Naive thymus-derived CD4-positive, alpha-beta T cell (primary cell): ENCODE measurements at regions not wholly inside any gene's neighbourhood (a gene's known extent, or its start where the extent isn't known, plus 50 kb on each side); places are given as distances from the start of the nearest gene placed in this dataset.

ENCODE experiments used
- ATAC-seq: fragments of 150-1000 bp; cut with Tn5 transposase; 2 replicates; pipeline ENCODE4 v1.10.0; 2021; ENCODE audit warnings: mild to moderate bottlenecking, moderate library complexity
- CTCF ChIA-PET: fragments of 350-600 bp; sonication (Branson Sonifier 250); formaldehyde crosslinking; loops from one replicate; lab custom pipeline; 2021; ENCODE audit warnings: antibody characterized with exemption; lab: Charles Lee
- POLR2A ChIA-PET: fragments of 350-600 bp; sonication (Branson Sonifier 250); formaldehyde crosslinking; loops from one replicate; lab custom pipeline; 2021; ENCODE audit warnings: antibody characterized with exemption, inconsistent platforms; lab: Charles Lee
- DNase-seq, 9 donors: peaks; one replicate each; pipeline versions ENCODE4 v3.0.0 to v3.0.0-alpha.2; 2020 to 2022; ENCODE audit warnings: mixed read lengths in 1 of 9
- H3K27ac ChIP-seq: one replicate; pipeline ENCODE4 v1.7.0; 2013; ENCODE audit warnings: mild to moderate bottlenecking, low read depth, low read length, moderate library complexity
- H3K27me3 ChIP-seq, 2 donors: one replicate each; pipeline ENCODE4 v1.7.0; 2013; ENCODE audit warnings: low read length in 2 of 2, mild to moderate bottlenecking in 2 of 2, moderate library complexity in 2 of 2; ENCODE audit not compliant: control insufficient read depth in 2 of 2, insufficient read depth in 2 of 2
- H3K36me3 ChIP-seq, 3 experiments: 1 replicate in 2 of 3; 2 replicates in 1 of 3; pipeline ENCODE4 v1.7.0; 2013; ENCODE audit warnings: low read length in 3 of 3, mild to moderate bottlenecking in 3 of 3, moderate library complexity in 1 of 3; ENCODE audit not compliant: insufficient read depth in 3 of 3, control insufficient read depth in 2 of 3
- H3K4me1 ChIP-seq, 2 donors: one replicate each; pipeline ENCODE4 v1.7.0; 2013; ENCODE audit warnings: low read length in 2 of 2, mild to moderate bottlenecking in 2 of 2, moderate library complexity in 1 of 2; ENCODE audit not compliant: control insufficient read depth in 2 of 2, insufficient read depth in 2 of 2
- H3K4me3 ChIP-seq: 2 replicates; pipeline ENCODE4 v1.7.0; 2013; ENCODE audit warnings: mild to moderate bottlenecking, low read length
- H3K9me3 ChIP-seq, 3 experiments: 1 replicate in 2 of 3; 2 replicates in 1 of 3; pipeline ENCODE4 v1.7.0; 2013; ENCODE audit warnings: low read length in 3 of 3; ENCODE audit not compliant: control insufficient read depth in 2 of 3
- H3K27ac Mint-ChIP-seq, 9 donors: one replicate each; pipeline ENCODE4 v1.8.0; 2020 to 2022; ENCODE audit warnings: mixed read lengths in 9 of 9, mild to moderate bottlenecking in 8 of 9, moderate library complexity in 5 of 9, inconsistent platforms in 2 of 9
- H3K27me3 Mint-ChIP-seq, 5 donors: one replicate each; pipeline ENCODE4 v1.8.0; 2021 to 2022; ENCODE audit warnings: mixed read lengths in 5 of 5, mild to moderate bottlenecking in 1 of 5
- H3K36me3 Mint-ChIP-seq, 5 donors: one replicate each; pipeline ENCODE4 v1.8.0; 2020 to 2022; ENCODE audit warnings: mixed read lengths in 5 of 5, mild to moderate bottlenecking in 3 of 5, inconsistent platforms in 1 of 5
- H3K4me1 Mint-ChIP-seq, 7 donors: one replicate each; pipeline ENCODE4 v1.8.0; 2020 to 2022; ENCODE audit warnings: mixed read lengths in 7 of 7, mild to moderate bottlenecking in 3 of 7, inconsistent platforms in 1 of 7
- H3K4me3 Mint-ChIP-seq, 10 donors: one replicate each; pipeline ENCODE4 v1.8.0; 2020 to 2022; ENCODE audit warnings: mild to moderate bottlenecking in 10 of 10, mixed read lengths in 10 of 10, moderate library complexity in 6 of 10, inconsistent platforms in 2 of 10
- H3K9me3 Mint-ChIP-seq, 11 donors: one replicate each; pipeline ENCODE4 v1.8.0; 2020 to 2022; ENCODE audit warnings: mixed read lengths in 11 of 11, mild to moderate bottlenecking in 4 of 11, inconsistent platforms in 1 of 11, moderate library complexity in 1 of 11
- intact Hi-C, 2 donors: fragments of 100-400 bp; cut with micrococcal nuclease; formaldehyde crosslinking; loops; one replicate each; pipeline ENCODE4 v1.15.1; 2023

GRCh38 chr4:23741681-23742191, 148.1 kb downstream of the PPARGC1A start:
- peaks cover 0 to 6% (median 0%) of the 10 kb centered on the region in 11 donors for H3K9me3 Mint-ChIP-seq
- H3K27me3 ChIP-seq = no peaks in the 10 kb centered on the region
- H3K9me3 ChIP-seq = no peaks in the 10 kb centered on the region
- ATAC-seq (no peak), DNase-seq (no peak)
- H3K36me3 ChIP-seq = no peaks in the 10 kb centered on the region
- intact Hi-C loops = no loop called here
- H3K27ac Mint-ChIP-seq = no peak overlapping the region
- H3K4me1 Mint-ChIP-seq = no peaks in the 10 kb centered on the region
- no peaks in the 10 kb centered on the region for H3K36me3 Mint-ChIP-seq
- H3K4me1 ChIP-seq = no peaks in the 10 kb centered on the region
- H3K4me3 ChIP-seq = no peak overlapping the region
- H3K27me3 Mint-ChIP-seq = no peaks in the 10 kb centered on the region
- CTCF ChIA-PET = no interaction called here
- no peak overlapping the region for H3K4me3 Mint-ChIP-seq
- POLR2A ChIA-PET = no interaction called here
- H3K27ac ChIP-seq = no peak overlapping the region

GRCh38 chr4:23737571-23737970, 152.3 kb downstream of the PPARGC1A start:
- no peak overlapping the region for H3K4me3 Mint-ChIP-seq
- no peaks in the 10 kb centered on the region for H3K27me3 Mint-ChIP-seq

DNA sequence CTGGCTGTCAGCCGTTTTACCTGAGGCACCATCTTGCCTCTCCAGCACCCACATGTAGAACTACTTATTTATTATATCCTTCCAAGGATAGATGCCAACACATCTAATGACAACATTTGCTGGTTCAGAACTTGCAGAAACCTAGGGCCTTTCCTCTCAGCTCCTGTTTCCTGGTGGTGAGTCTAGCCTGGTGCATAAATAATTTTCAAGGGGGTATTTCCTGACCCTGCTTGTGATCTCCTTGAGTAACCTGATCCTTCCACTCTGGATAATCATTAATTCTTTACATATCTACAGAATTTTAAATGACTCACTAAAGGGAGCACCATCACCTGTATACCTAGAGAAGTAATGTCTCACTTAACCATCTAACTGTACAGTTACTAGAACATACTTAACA, 153.4 kb downstream of the PPARGC1A start:
- no peaks in the 10 kb centered on the region for H3K36me3 Mint-ChIP-seq
- no peaks in the 10 kb centered on the region for H3K27me3 Mint-ChIP-seq
- Histone ChIP-seq H3K27me3 (no peaks in the 10 kb centered on the region), H3K27ac (no peak overlapping the region), H3K9me3 (no peaks in the 10 kb centered on the region), H3K36me3 (no peaks in the 10 kb centered on the region), H3K4me3 (no peak overlapping the region), H3K4me1 (no peaks in the 10 kb centered on the region)
- no peak overlapping the region for H3K27ac Mint-ChIP-seq
- no peaks in the 10 kb centered on the region for H3K4me1 Mint-ChIP-seq
- H3K9me3 Mint-ChIP-seq = peaks cover 0 to 5% (median 0%) of the 10 kb centered on the region in 11 donors
- no peak overlapping the region for H3K4me3 Mint-ChIP-seq
- intact Hi-C loops = no loop called here
- ATAC-seq = no peak
- ChIA-PET POLR2A (no interaction called here), CTCF (no interaction called here)
- no peak for DNase-seq

More at GRCh38 chr4:23737571-23737970, 152.3 kb downstream of the PPARGC1A start:
- no peaks in the 10 kb centered on the region for H3K36me3 Mint-ChIP-seq
- Histone ChIP-seq H3K27me3 (no peaks in the 10 kb centered on the region), H3K27ac (no peak overlapping the region), H3K9me3 (no peaks in the 10 kb centered on the region), H3K4me1 (no peaks in the 10 kb centered on the region), H3K36me3 (no peaks in the 10 kb centered on the region), H3K4me3 (no peak overlapping the region)
- DNase-seq = no peak
- no peaks in the 10 kb centered on the region for H3K4me1 Mint-ChIP-seq
- intact Hi-C loops = no loop called here
- H3K9me3 Mint-ChIP-seq = peaks cover 0 to 4% (median 0%) of the 10 kb centered on the region in 11 donors
- POLR2A ChIA-PET = no interaction called here
- CTCF ChIA-PET = no interaction called here
- ATAC-seq = no peak
- H3K27ac Mint-ChIP-seq = no peak overlapping the region

DNA sequence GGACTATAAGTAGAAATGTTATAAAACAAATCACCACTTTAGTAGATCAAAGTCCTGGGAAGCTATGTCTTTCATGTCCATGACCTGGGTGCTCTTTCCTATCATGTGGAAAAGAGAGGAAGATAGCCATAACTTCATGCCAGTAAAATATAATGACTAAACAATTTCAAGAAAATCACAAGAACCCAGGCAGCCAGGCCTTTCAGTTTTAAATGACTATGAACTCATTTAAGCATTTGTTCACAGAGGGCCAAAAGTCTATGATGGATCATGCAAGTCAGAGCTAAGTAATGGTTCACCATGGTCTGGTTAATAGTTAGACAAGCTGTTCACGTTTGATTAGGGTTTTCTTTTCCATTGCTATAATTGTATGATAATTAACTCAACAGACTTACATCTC, 155.8 kb downstream of the PPARGC1A start:
- H3K27me3 ChIP-seq = no peaks in the 10 kb centered on the region
- H3K4me3 ChIP-seq = no peak overlapping the region
- no peaks in the 10 kb centered on the region for H3K9me3 ChIP-seq
- ChIA-PET POLR2A (no interaction called here), CTCF (no interaction called here)
- Mint-ChIP-seq H3K4me1 (no peaks in the 10 kb centered on the region), H3K27ac (no peak overlapping the region), H3K27me3 (no peaks in the 10 kb centered on the region), H3K4me3 (no peak overlapping the region), H3K36me3 (no peaks in the 10 kb centered on the region), H3K9me3 (peaks cover 0 to 5% (median 0%) of the 10 kb centered on the region in 11 donors)
- ATAC-seq (no peak), DNase-seq (no peak)
- H3K4me1 ChIP-seq = no peaks in the 10 kb centered on the region
- intact Hi-C loops = no loop called here
- H3K27ac ChIP-seq = no peak overlapping the region
- no peaks in the 10 kb centered on the region for H3K36me3 ChIP-seq

- intact Hi-C loops = no loop called here
- Histone ChIP-seq H3K36me3 (no peaks in the 10 kb centered on the region), H3K4me3 (no peak overlapping the region), H3K27ac (no peak overlapping the region), H3K9me3 (no peaks in the 10 kb centered on the region), H3K27me3 (no peaks in the 10 kb centered on the region), H3K4me1 (no peaks in the 10 kb centered on the region)
- POLR2A ChIA-PET = no interaction called here
- ATAC-seq (no peak), DNase-seq (no peak)
- Mint-ChIP-seq H3K4me1 (no peaks in the 10 kb centered on the region), H3K27me3 (no peaks in the 10 kb centered on the region), H3K4me3 (no peak overlapping the region), H3K27ac (no peak overlapping the region), H3K9me3 (peaks cover 0 to 5% (median 0%) of the 10 kb centered on the region in 11 donors), H3K36me3 (no peaks in the 10 kb centered on the region)
- CTCF ChIA-PET = no interaction called here
Measured at GRCh38 chr4:23733476-23733875, 156.4 kb downstream of the PPARGC1A start.

- no peak for ATAC-seq
- Mint-ChIP-seq H3K4me3 (no peak overlapping the region), H3K27me3 (peaks cover 0 to 12% (median 0%) of the 10 kb centered on the region in 5 donors), H3K27ac (no peak overlapping the region), H3K4me1 (peaks cover 0 to 7% (median 0%) of the 10 kb centered on the region in 7 donors), H3K36me3 (no peaks in the 10 kb centered on the region), H3K9me3 (peaks cover 0 to 7% (median 0%) of the 10 kb centered on the region in 11 donors)
- intact Hi-C loops = no loop called here
- H3K9me3 ChIP-seq = no peaks in the 10 kb centered on the region
- no peak for DNase-seq
- no peak overlapping the region for H3K27ac ChIP-seq
- H3K4me3 ChIP-seq = no peak overlapping the region
- no peaks in the 10 kb centered on the region for H3K36me3 ChIP-seq
- POLR2A ChIA-PET = no interaction called here
- no peaks in the 10 kb centered on the region for H3K4me1 ChIP-seq
- CTCF ChIA-PET = no interaction called here
- H3K27me3 ChIP-seq = no peaks in the 10 kb centered on the region
Measured at GRCh38 chr4:23730998-23731397, 158.8 kb downstream of the PPARGC1A start.

DNA sequence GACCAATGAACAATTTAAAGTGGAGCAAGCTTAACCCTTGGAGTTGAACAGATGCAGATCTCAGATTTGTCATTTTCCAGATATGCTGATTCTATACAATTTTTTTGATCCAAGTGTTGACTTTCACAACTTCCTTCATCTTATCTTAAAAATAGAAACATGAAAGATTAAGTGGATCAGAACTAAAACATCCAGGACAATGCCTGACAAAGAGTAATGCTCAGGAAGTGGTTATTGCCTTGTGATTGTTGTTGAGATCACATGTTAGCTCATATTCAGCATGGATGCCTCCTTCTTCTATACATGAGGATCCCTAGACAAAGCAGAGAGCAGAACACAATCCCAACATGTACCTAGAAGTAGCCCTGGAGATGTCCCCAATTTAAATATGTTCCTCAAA, 160.9 kb downstream of the PPARGC1A start:
- DNase-seq (no peak), ATAC-seq (no peak)

More for the DNA sequence above, 160.9 kb downstream of the PPARGC1A start:
- Mint-ChIP-seq H3K4me1 (peaks cover 0 to 7% (median 0%) of the 10 kb centered on the region in 7 donors), H3K4me3 (no peak overlapping the region), H3K27me3 (peaks cover 0 to 16% (median 0%) of the 10 kb centered on the region in 5 donors), H3K36me3 (no peaks in the 10 kb centered on the region), H3K9me3 (peaks cover 0 to 12% (median 0%) of the 10 kb centered on the region in 11 donors), H3K27ac (no peak overlapping the region)
- H3K9me3 ChIP-seq = no peaks in the 10 kb centered on the region
- H3K27me3 ChIP-seq = no peaks in the 10 kb centered on the region
- no peak overlapping the region for H3K4me3 ChIP-seq
- no peak overlapping the region for H3K27ac ChIP-seq
- H3K4me1 ChIP-seq = no peaks in the 10 kb centered on the region
- ChIA-PET POLR2A (no interaction called here), CTCF (interaction anchor here (0.6 kb wide), 1 partner anchor 616 kb away, joined by 5 read pairs; no protein-coding TSS in a partner anchor)
- H3K36me3 ChIP-seq = no peaks in the 10 kb centered on the region
- intact Hi-C loops = no loop called here
